ENCODE measurements at regions not wholly inside any gene's neighbourhood (a gene's known extent, or its start where the extent isn't known, plus 50 kb on each side); places are given as distances from the start of the nearest gene placed in this dataset.

- no peak for TF ChIP-seq YY1 (IDR thresholded peaks at IDR 0.05; ENCODE audit: low read depth)
- TF ChIP-seq USF1 (IDR thresholded peaks at IDR 0.05) = no peak
- TF ChIP-seq REST (IDR thresholded peaks at IDR 0.05; ENCODE audit: low read depth) = no peak
- TF ChIP-seq MAX (IDR thresholded peaks at IDR 0.05) = no peak
- no peak for TF ChIP-seq FOXM1 (IDR thresholded peaks at IDR 0.05; ENCODE audit: borderline replicate concordance, low read depth)
- TF ChIP-seq TAF1 (IDR thresholded peaks at IDR 0.05; ENCODE audit: low read depth) = no peak
- TF ChIP-seq RAD21 (IDR thresholded peaks at IDR 0.05; ENCODE audit: low read depth) = no peak
- no peak for TF ChIP-seq CEBPB (IDR thresholded peaks at IDR 0.05)
- TF ChIP-seq TCF12 (IDR thresholded peaks at IDR 0.05; ENCODE audit: low read depth) = no peak
- TF ChIP-seq EP300 (IDR thresholded peaks at IDR 0.05; ENCODE audit: borderline replicate concordance) = no peak
- TF ChIP-seq CREB1 (IDR thresholded peaks at IDR 0.05; ENCODE audit: low read depth) = no peak
- no peak for TF ChIP-seq ZBTB7A (IDR thresholded peaks at IDR 0.05; ENCODE audit: low read depth)
- TF ChIP-seq NFIC (IDR thresholded peaks at IDR 0.05) = no peak
- no peak for TF ChIP-seq TEAD4 (IDR thresholded peaks at IDR 0.05)
- no peak for TF ChIP-seq EGR1 (IDR thresholded peaks at IDR 0.05)
Observed at GRCh38 chr13:21242236-21242635, 65.8 kb downstream of the MRPL57 start.

GRCh38 chr13:21243045-21243897 is 66.8 kb downstream of the MRPL57 start:
- TF ChIP-seq TEAD4 (IDR thresholded peaks at IDR 0.05) = no peak
- TF ChIP-seq CEBPB (IDR thresholded peaks at IDR 0.05) = no peak
- no peak for TF ChIP-seq EP300 (IDR thresholded peaks at IDR 0.05; ENCODE audit: borderline replicate concordance)
- no peak for TF ChIP-seq EGR1 (IDR thresholded peaks at IDR 0.05)
- no peak for TF ChIP-seq MAX (IDR thresholded peaks at IDR 0.05)
- no peak for TF ChIP-seq RAD21 (IDR thresholded peaks at IDR 0.05; ENCODE audit: low read depth)
- TF ChIP-seq NFIC (IDR thresholded peaks at IDR 0.05) = no peak
- no peak for TF ChIP-seq FOXM1 (IDR thresholded peaks at IDR 0.05; ENCODE audit: borderline replicate concordance, low read depth)
- no peak for TF ChIP-seq REST (IDR thresholded peaks at IDR 0.05; ENCODE audit: low read depth)
- no peak for TF ChIP-seq USF1 (IDR thresholded peaks at IDR 0.05)

GRCh38 chr13:21246761-21247452 is 70.4 kb downstream of the MRPL57 start:
- TF ChIP-seq EP300 (IDR thresholded peaks at IDR 0.05; ENCODE audit: borderline replicate concordance) (no peak), TCF12 (IDR thresholded peaks at IDR 0.05; ENCODE audit: low read depth) (no peak), TAF1 (IDR thresholded peaks at IDR 0.05; ENCODE audit: low read depth) (no peak), RAD21 (IDR thresholded peaks at IDR 0.05; ENCODE audit: low read depth) (no peak), ZBTB7A (IDR thresholded peaks at IDR 0.05; ENCODE audit: low read depth) (no peak), FOXM1 (IDR thresholded peaks at IDR 0.05; ENCODE audit: borderline replicate concordance, low read depth) (no peak), EGR1 (IDR thresholded peaks at IDR 0.05) (no peak), MAX (IDR thresholded peaks at IDR 0.05) (no peak), CEBPB (IDR thresholded peaks at IDR 0.05) (no peak)

DNA sequence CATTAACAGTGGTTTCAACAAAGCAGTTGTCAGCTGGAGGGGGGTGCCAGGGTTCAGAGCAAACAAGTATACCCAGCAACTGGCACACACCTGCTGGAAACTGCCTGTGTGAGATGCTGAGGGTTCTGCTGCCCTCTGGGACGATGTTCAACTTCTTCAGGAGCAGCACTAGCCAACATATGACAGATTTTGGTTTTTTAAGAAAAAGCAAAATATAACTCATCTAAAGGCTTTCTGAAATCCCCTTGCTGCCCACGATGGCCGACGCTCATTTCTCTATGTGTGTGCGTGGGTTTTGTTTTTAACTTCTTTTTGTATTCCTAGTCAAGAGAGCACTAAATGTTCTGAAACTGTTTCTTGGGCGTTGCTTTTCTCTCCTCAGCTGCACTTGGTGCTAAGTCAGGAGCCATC is 79.9 kb downstream of the MRPL57 start:
- no peak for TF ChIP-seq USF1 (IDR thresholded peaks at IDR 0.05)
- no peak for TF ChIP-seq MAX (IDR thresholded peaks at IDR 0.05)
- no peak for TF ChIP-seq NFIC (IDR thresholded peaks at IDR 0.05)
- no peak for TF ChIP-seq FOXM1 (IDR thresholded peaks at IDR 0.05; ENCODE audit: borderline replicate concordance, low read depth)
- TF ChIP-seq RAD21 (IDR thresholded peaks at IDR 0.05; ENCODE audit: low read depth) = no peak
- TF ChIP-seq REST (IDR thresholded peaks at IDR 0.05; ENCODE audit: low read depth) = no peak

Measured in Ishikawa (cell line).